ENCODE measurements at regions not wholly inside any gene's neighbourhood (a gene's known extent, or its start where the extent isn't known, plus 50 kb on each side); places are given as distances from the start of the nearest gene placed in this dataset.

GRCh38 chr1:4935807-4936206, 281.4 kb downstream of the AJAP1 start:
- TF ChIP-seq CTCF (IDR thresholded peaks at IDR 0.05) (no peak), POLR2A (IDR thresholded peaks at IDR 0.05) (no peak)

All from lower leg skin (tissue), 3 donors.